Caco-2 (cell line): ENCODE measurements at regions not wholly inside any gene's neighbourhood (a gene's known extent, or its start where the extent isn't known, plus 50 kb on each side); places are given as distances from the start of the nearest gene placed in this dataset.

Experiments used
- BruUV-seq: library from RNA; stranded (reverse); fragments of 400-500 nt; replicated peaks from 2 replicates; lab custom pipeline; 2021; lab: Mats Ljungman, UMichigan
- CTCF ChIA-PET: fragments of 300-600 bp; sonication (Branson Sonifier 250); formaldehyde crosslinking; loops from one replicate; lab custom pipeline; 2022; ENCODE audit warnings: antibody characterized with exemption; lab: Charles Lee
- POLR2A ChIA-PET: fragments of 300-600 bp; sonication (Branson Sonifier 250); formaldehyde crosslinking; loops from one replicate; lab custom pipeline; 2022; ENCODE audit warnings: antibody characterized with exemption; lab: Charles Lee
- DNase-seq, 2 experiments: peaks; one replicate each; pipeline versions ENCODE4 v3.0.0 to v3.0.0-alpha.2; 2020 to 2022
- H3K27me3 ChIP-seq: replicated peaks from 2 replicates; pipeline ENCODE4 v1.6.0; 2011; ENCODE audit warnings: low read length; ENCODE audit not compliant: control insufficient read depth, insufficient read depth
- H3K36me3 ChIP-seq: 2 replicates; pipeline ENCODE4 v1.5.1; 2011; ENCODE audit warnings: low read length; ENCODE audit not compliant: control insufficient read depth, insufficient read depth
- H3K4me1 ChIP-seq: fragments of 250-450 bp; sonication (Bioruptor Pico); 2 replicates; pipeline ENCODE4 v1.5.1; 2020; ENCODE audit warnings: mild to moderate bottlenecking
- H3K4me3 ChIP-seq: 2 replicates; pipeline ENCODE4 v1.5.1; 2011; ENCODE audit warnings: low read depth, mild to moderate bottlenecking, control low read depth, low read length
- H3K9me3 ChIP-seq: fragments of 250-450 bp; sonication (Bioruptor Pico); 2 replicates; pipeline ENCODE4 v1.5.1; 2020; ENCODE audit warnings: mild to moderate bottlenecking, moderate library complexity
- H3K27ac Mint-ChIP-seq: one replicate; pipeline ENCODE4 v1.8.0; 2022; ENCODE audit warnings: mixed read lengths; ENCODE audit not compliant: unreplicated experiment
- H3K27me3 Mint-ChIP-seq: one replicate; pipeline ENCODE4 v1.8.0; 2022; ENCODE audit warnings: mixed read lengths; ENCODE audit not compliant: insufficient read depth, unreplicated experiment
- H3K36me3 Mint-ChIP-seq: one replicate; pipeline ENCODE4 v1.8.0; 2022; ENCODE audit warnings: mild to moderate bottlenecking, mixed read lengths; ENCODE audit not compliant: insufficient read depth, unreplicated experiment
- H3K4me1 Mint-ChIP-seq: one replicate; pipeline ENCODE4 v1.8.0; 2022; ENCODE audit warnings: low read depth, mixed read lengths; ENCODE audit not compliant: unreplicated experiment
- H3K4me3 Mint-ChIP-seq: one replicate; pipeline ENCODE4 v1.8.0; 2022; ENCODE audit warnings: mild to moderate bottlenecking, moderate library complexity, mixed read lengths; ENCODE audit not compliant: unreplicated experiment
- H3K9me3 Mint-ChIP-seq: one replicate; pipeline ENCODE4 v1.8.0; 2022; ENCODE audit warnings: mixed read lengths; ENCODE audit not compliant: unreplicated experiment
- CTCF ChIP-seq, 2 experiments: fragments of 200-600 bp in 1 of 2; IDR thresholded peaks; 1 replicate in 1 of 2; 2 replicates in 1 of 2; pipeline versions ENCODE4 v1.5.1 to v1.8.0; 2011 to 2022; ENCODE audit warnings: antibody characterized with exemption in 1 of 2, control low read depth in 1 of 2, inconsistent platforms in 1 of 2, low read depth in 1 of 2, low read length in 1 of 2, mild to moderate bottlenecking in 1 of 2, moderate library complexity in 1 of 2; ENCODE audit not compliant: insufficient read depth in 1 of 2, severe bottlenecking in 1 of 2, unreplicated experiment in 1 of 2
- intact Hi-C: fragments of 100-400 bp; cut with micrococcal nuclease; formaldehyde crosslinking; loops from one replicate; pipeline ENCODE4 v1.10.0; 2022; ENCODE audit not compliant: unreplicated experiment

- Histone ChIP-seq H3K36me3 (no peaks in the 10 kb centered on the region), H3K4me3 (no peak overlapping the region), H3K9me3 (no peaks in the 10 kb centered on the region), H3K27me3 (no peaks in the 10 kb centered on the region), H3K4me1 (0 out of 2 replicates have a peak, but pooled peaks cover 4% of the 10 kb centered on the region)
- Mint-ChIP-seq H3K36me3 (no peaks in the 10 kb centered on the region), H3K27me3 (no peaks in the 10 kb centered on the region), H3K27ac (no peak overlapping the region), H3K4me1 (no peaks in the 10 kb centered on the region), H3K9me3 (no peaks in the 10 kb centered on the region), H3K4me3 (no peak overlapping the region)
- POLR2A ChIA-PET = no interaction called here
- DNase-seq = no peak
- intact Hi-C loops = no loop called here
- CTCF ChIA-PET = no interaction called here
- TF ChIP-seq CTCF (IDR thresholded peaks at IDR 0.05; ENCODE audit: insufficient read depth in 1 of 2, low read depth in 1 of 2, low read length in 1 of 2, severe bottlenecking in 1 of 2, unreplicated experiment in 1 of 2) = no peak
- no TSS peak for BruUV-seq
Measured at GRCh38 chr5:105982526-105982925, 1688.2 kb downstream of the EFNA5 start.

GRCh38 chr5:105978011-105978410 lies 1692.7 kb downstream of the EFNA5 start:
- no peaks in the 10 kb centered on the region for H3K27me3 Mint-ChIP-seq
- no peak overlapping the region for H3K27ac Mint-ChIP-seq
- Histone ChIP-seq H3K27me3 (no peaks in the 10 kb centered on the region), H3K9me3 (no peaks in the 10 kb centered on the region), H3K4me1 (0 out of 2 replicates have a peak, but pooled peaks cover 4% of the 10 kb centered on the region), H3K4me3 (no peak overlapping the region), H3K36me3 (no peaks in the 10 kb centered on the region)
- no peaks in the 10 kb centered on the region for H3K4me1 Mint-ChIP-seq
- ChIA-PET CTCF (no interaction called here), POLR2A (no interaction called here)
- no peak for DNase-seq
- intact Hi-C loops = no loop called here
- no peaks in the 10 kb centered on the region for H3K9me3 Mint-ChIP-seq
- H3K36me3 Mint-ChIP-seq = no peaks in the 10 kb centered on the region
- no peak overlapping the region for H3K4me3 Mint-ChIP-seq
- TF ChIP-seq CTCF (IDR thresholded peaks at IDR 0.05; ENCODE audit: insufficient read depth in 1 of 2, low read depth in 1 of 2, low read length in 1 of 2, severe bottlenecking in 1 of 2, unreplicated experiment in 1 of 2) = no peak
- BruUV-seq = no TSS peak

- H3K27me3 Mint-ChIP-seq = no peaks in the 10 kb centered on the region
- H3K4me1 ChIP-seq = 0 out of 2 replicates have a peak, but pooled peaks cover 4% of the 10 kb centered on the region
- H3K4me3 ChIP-seq = no peak overlapping the region
- intact Hi-C loops = no loop called here
- H3K4me3 Mint-ChIP-seq = no peak overlapping the region
- no peak overlapping the region for H3K27ac Mint-ChIP-seq
- H3K9me3 Mint-ChIP-seq = no peaks in the 10 kb centered on the region
- no peaks in the 10 kb centered on the region for H3K36me3 ChIP-seq
- no peak for TF ChIP-seq CTCF (IDR thresholded peaks at IDR 0.05; ENCODE audit: insufficient read depth in 1 of 2, low read depth in 1 of 2, low read length in 1 of 2, severe bottlenecking in 1 of 2, unreplicated experiment in 1 of 2)
- no peak for DNase-seq
- ChIA-PET CTCF (no interaction called here), POLR2A (no interaction called here)
- H3K36me3 Mint-ChIP-seq = no peaks in the 10 kb centered on the region
- no TSS peak for BruUV-seq
- H3K9me3 ChIP-seq = no peaks in the 10 kb centered on the region
- H3K27me3 ChIP-seq = no peaks in the 10 kb centered on the region
- H3K4me1 Mint-ChIP-seq = no peaks in the 10 kb centered on the region
Measured at GRCh38 chr5:105977163-105977562, 1693.6 kb downstream of the EFNA5 start.
